AG09319 (cell line): ENCODE measurements at regions not wholly inside any gene's neighbourhood (a gene's known extent, or its start where the extent isn't known, plus 50 kb on each side); places are given as distances from the start of the nearest gene placed in this dataset.
A peak's percentile ranks its signal among the peaks of the same experiment; 100 is the strongest.

Experiments
- DNase-seq: peaks from one replicate; pipeline ENCODE4 v3.0.0-alpha.2; 2010; ENCODE audit warnings: low read depth; ENCODE audit errors: extremely low read depth
- CTCF ChIP-seq: IDR thresholded peaks from 2 replicates; pipeline ENCODE4 v1.5.1; 2011; ENCODE audit warnings: low read depth, mild to moderate bottlenecking, inconsistent platforms, low read length, moderate library complexity

GRCh38 chr15:62644889-62645742 is 397.4 kb upstream of the TPM1 start:
- DNase-seq, result no peak
- TF ChIP-seq CTCF, result no peak

GRCh38 chr15:62647202-62647842 is 395.2 kb upstream of the TPM1 start:
- DNase-seq, result no peak
- no peak for TF ChIP-seq CTCF

- no peak for DNase-seq
- TF ChIP-seq CTCF, result no peak
These were observed 394.6 kb upstream of the TPM1 start for GRCh38 chr15:62647843-62648505.

GRCh38 chr15:62648954-62649353 is 393.6 kb upstream of the TPM1 start:
- no peak for DNase-seq
- TF ChIP-seq CTCF, result peak; percentile 4; the same call in 1 of the 2 replicates

GRCh38 chr15:62649793-62650420 is 392.6 kb upstream of the TPM1 start:
- no peak for TF ChIP-seq CTCF

GRCh38 chr15:62653122-62653521 is 389.4 kb upstream of the TPM1 start:
- DNase-seq, result no peak
- TF ChIP-seq CTCF, result no peak

More at GRCh38 chr15:62649793-62650420, 392.6 kb upstream of the TPM1 start:
- DNase-seq, result no peak
